Retinal pigment epithelial cell (primary cell): ENCODE measurements at regions not wholly inside any gene's neighbourhood (a gene's known extent, or its start where the extent isn't known, plus 50 kb on each side); places are given as distances from the start of the nearest gene placed in this dataset.
A peak's percentile ranks its signal among the peaks of the same experiment; 100 is the strongest.

Experiments
- DNase-seq: peaks from one replicate; pipeline ENCODE4 v3.0.0-alpha.2; 2010; ENCODE audit warnings: low read depth
- H3K4me3 ChIP-seq: 2 replicates; pipeline ENCODE4 v1.5.1; 2011; ENCODE audit warnings: mild to moderate bottlenecking, low read length, control low read depth, moderate library complexity
- TF ChIP-seq, protein P1 (sequence below): conservative IDR thresholded peaks from 2 replicates; pipeline ENCODE4 v1.5.1; 2011; ENCODE audit warnings: low read depth, low read length, control low read depth, inconsistent platforms

- TF ChIP-seq, protein P1, sequence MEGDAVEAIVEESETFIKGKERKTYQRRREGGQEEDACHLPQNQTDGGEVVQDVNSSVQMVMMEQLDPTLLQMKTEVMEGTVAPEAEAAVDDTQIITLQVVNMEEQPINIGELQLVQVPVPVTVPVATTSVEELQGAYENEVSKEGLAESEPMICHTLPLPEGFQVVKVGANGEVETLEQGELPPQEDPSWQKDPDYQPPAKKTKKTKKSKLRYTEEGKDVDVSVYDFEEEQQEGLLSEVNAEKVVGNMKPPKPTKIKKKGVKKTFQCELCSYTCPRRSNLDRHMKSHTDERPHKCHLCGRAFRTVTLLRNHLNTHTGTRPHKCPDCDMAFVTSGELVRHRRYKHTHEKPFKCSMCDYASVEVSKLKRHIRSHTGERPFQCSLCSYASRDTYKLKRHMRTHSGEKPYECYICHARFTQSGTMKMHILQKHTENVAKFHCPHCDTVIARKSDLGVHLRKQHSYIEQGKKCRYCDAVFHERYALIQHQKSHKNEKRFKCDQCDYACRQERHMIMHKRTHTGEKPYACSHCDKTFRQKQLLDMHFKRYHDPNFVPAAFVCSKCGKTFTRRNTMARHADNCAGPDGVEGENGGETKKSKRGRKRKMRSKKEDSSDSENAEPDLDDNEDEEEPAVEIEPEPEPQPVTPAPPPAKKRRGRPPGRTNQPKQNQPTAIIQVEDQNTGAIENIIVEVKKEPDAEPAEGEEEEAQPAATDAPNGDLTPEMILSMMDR = peak; percentile 14
- DNase-seq = no peak
- no peak overlapping the region for H3K4me3 ChIP-seq
Observed at GRCh38 chr7:42574685-42575084, 337.2 kb downstream of the C7orf25 start.

GRCh38 chr7:42573881-42574672 lies 337.1 kb upstream of the GLI3 start:
- H3K4me3 ChIP-seq = no peak overlapping the region
- TF ChIP-seq, protein P1 = no peak
- no peak for DNase-seq

GRCh38 chr7:42572561-42572960 lies 335.6 kb upstream of the GLI3 start:
- no peak for DNase-seq
- TF ChIP-seq, protein P1 = no peak
- H3K4me3 ChIP-seq = no peak overlapping the region

DNA sequence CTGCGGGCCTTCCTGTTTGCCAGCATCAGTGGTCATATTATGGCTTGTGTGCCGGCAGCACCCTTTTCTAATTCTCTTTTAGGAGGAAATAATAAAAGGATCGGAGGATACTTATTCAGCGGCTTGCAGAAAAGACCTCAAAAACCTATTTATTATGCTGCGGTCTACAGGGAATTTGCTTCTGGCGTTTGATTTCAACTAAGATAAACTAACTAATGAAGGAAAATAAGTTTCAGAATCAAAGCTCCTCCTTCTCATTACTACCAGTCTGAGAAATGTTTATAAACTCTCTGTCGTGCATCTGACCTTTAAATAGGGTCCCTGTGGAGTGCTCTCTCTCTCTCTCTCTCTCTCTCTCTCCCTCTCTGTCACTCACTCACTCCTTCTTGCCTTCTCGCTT lies 335.0 kb upstream of the GLI3 start:
- DNase-seq = no peak
- H3K4me3 ChIP-seq = no peak overlapping the region
- TF ChIP-seq, protein P1 = no peak

GRCh38 chr7:42570944-42571343 lies 333.9 kb upstream of the GLI3 start:
- DNase-seq = no peak
- TF ChIP-seq, protein P1 = no peak
- H3K4me3 ChIP-seq = no peak overlapping the region

DNA sequence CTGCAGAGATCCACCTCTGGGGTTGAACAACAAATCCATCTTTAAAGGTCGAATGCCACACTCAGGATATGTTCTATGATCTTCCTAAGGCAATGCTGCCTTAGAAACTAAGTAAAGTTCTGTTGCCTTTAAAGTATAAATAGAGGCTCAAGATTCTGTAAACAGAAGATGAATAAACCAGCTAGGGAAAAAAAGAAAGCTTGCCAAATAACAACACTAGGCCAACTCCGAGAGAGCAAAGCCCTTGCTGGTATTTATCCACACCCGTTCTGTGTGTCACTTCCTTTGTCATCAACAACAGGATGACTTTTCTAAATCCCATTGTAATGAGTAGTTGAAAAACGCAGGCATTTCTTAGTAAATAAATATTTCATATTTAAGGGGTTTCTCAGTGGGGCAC lies 330.0 kb upstream of the GLI3 start:
- TF ChIP-seq, protein P1 = no peak
- H3K4me3 ChIP-seq = no peak overlapping the region
- no peak for DNase-seq

DNA sequence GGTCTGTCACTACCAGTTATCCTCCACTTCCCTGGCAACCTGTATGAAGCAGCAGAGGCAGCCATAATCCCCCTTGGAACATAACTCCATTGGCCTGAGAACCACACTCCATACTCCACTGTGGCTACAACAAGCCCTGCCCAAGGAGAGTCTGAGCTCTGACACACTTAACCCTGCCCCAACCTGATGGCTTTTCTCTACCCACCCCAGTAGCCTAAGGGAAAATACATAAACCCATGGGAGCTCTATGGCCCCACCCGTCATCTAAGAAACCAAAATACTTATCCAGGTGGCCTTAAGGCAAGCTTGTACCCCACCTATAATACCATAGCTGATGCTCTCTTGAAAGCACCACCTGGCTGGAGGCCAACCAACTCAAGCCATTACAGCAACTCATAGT lies 324.8 kb upstream of the GLI3 start:
- H3K4me3 ChIP-seq = no peak overlapping the region
- TF ChIP-seq, protein P1 = no peak
- DNase-seq = no peak
